Activated CD8-positive, alpha-beta memory T cell treated with anti-CD3 and anti-CD28 coated beads, Interleukin-2, amount 50 U/mL, for 4 hours (primary cell): ENCODE measurements at regions not wholly inside any gene's neighbourhood (a gene's known extent, or its start where the extent isn't known, plus 50 kb on each side); places are given as distances from the start of the nearest gene placed in this dataset.
"Not testable (repeated sequence)": the region's sequence is repeated elsewhere in the genome, so short reads cannot be mapped to it uniquely, and the experiment has no call there.

ENCODE experiments used
- DNase-seq: peaks from one replicate; pipeline ENCODE4 v3.0.0-alpha.2; 2020

DNA sequence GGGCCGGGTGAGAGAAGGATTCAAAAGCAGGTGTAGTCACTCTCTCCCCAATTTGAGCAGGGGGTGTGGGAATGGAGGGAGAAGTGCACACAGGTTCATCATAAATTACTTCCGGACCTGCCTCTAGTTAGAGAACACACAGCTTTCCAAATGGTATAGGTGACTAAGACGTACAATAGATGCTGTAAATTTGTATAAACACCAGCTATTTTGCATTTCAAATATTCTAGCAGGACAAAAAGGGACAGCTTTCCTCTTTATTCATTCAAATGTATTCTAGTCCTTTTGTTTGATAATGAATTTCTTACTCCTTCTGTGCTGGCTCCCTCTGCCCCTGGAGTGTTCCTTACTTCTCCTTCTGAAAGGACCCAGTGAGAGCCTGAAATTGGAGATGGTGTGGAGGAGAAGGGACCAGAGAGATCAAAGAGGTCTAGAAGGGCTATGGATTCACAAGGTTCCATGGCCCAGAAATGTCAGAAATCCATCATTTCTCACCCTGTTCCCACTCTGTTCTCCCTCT, 53.2 kb upstream of the SH3BP4 start:
- DNase-seq = no peak

DNA sequence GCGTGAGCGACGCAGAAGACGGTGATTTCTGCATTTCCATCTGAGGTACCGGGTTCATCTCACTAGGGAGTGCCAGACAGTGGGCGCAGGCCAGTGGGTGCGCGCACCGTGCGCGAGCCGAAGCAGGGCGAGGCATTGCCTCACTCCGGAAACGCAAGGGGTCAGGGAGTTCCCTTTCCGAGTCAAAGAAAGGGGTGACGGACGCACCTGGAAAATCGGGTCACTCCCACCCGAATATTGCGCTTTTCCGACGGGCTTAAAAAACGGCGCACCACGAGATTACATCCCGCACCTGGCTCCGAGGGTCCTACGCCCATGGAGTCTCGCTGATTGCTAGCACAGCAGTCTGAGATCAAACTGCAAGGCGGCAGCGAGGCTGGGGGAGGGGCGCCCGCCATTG, 63.4 kb upstream of the SH3BP4 start:
- not testable (repeated sequence) for DNase-seq

DNA sequence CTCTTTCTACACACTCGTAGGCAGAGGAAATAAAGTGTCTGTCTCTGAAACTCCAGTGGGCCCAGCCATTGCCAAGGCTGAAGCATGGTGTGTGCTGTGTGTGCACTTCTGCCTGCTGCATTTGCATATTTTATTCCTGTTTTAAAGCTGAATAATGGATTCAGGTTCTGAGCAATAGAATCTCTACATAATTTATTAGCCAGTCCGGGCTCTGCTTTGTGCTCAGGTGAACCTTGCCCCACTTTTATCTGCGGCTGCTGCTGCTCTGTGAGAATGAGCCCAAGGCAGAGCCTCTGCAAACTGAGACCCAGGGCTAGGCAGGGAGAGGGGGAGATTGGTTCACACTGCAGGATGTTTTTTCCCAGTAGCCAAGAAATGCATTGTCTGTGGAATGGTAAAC, 64.6 kb upstream of the SH3BP4 start:
- no peak for DNase-seq

DNA sequence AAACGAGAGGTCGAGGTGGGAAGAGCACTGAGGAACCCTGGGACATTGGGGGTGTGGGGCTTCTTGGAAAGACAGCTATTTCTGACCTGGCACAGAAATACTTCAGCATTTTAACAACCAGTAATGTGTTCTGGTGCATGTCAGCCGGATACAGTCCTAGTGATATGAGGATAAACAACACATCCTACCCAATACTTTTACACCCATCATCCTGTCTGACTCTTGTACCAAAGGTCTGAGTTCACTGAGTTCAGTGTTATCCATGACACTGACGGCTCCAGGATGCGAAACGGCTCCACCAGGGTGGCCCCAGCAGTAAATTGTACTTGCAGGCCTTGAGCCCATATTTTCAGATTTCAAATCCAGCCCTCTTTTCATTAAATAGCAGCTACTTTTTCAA, 65.9 kb upstream of the SH3BP4 start:
- DNase-seq = no peak

DNA sequence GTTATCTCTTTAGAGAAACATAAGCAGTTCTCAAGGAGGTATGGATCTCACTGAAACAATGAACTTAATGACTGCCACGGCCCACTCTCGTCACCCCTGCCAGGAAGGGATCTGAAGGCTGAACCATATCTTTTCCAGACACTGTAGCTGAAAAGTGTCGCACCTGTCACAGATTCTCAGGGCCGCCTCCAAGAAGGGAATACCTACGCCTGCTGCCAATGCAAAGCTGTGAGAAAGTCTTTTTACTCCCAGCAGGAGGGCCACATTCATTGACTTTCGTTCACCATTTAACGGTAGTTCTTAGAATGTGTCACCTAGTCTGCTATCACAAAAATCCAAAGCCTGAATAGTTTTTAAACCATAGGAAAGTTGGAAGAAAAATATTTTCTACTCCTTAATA, 66.7 kb upstream of the SH3BP4 start:
- DNase-seq = no peak

DNA sequence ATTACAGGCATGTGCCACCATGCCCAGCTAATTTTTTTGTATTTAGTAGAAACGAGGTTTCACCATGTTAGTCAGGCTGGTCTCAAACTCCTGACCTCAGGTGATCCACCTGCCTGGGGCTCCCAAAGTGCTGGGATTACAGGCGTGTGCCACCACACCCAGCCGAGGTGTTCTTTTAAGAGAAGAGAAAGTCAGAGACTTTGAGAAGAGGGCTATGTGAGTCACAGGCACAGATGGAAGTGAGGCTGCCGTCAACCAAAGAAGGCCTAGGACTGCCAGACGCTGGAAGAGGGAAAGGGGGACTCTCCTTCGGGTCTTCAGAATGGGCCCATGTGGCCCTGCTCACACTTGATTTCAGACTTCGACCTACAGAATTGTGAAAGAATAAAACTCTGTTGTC, 67.2 kb upstream of the SH3BP4 start:
- no peak for DNase-seq

DNA sequence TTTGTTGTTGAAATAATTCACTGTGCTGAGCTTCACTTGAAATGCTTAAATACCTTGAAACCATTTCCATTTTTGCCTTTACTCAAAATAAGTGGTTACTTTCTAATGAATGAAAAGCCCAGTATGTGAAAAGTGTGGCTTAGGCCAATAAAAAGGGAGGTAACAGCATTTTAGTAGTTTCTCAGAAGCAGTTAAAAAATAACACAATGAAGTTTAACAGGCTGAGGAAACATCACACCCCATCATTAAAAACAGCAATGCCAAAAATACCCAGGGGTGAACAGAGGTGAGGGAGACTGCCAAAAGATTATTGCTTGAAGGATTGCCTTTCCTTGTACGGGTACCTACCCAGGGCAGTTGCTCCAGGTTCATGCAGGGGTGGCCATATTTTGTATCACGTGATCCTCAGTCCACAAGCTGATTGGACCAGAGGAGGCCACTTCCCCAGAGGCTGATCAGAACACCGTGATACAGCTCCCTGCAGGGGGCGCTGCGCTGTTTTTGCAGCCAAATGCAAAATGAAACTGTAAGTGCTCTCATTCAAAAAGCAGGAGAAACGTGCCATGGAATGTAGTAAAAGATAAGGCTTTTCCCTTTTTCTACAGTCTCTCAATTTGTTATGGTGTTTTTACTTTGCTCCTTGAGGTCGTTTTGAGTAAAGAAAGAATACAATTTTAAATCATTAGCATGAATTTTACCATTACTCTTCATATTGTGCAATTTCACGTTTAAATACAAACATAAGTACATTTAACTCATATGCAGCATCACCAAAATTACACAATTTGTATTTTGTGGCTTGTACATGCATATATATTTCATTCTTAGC, 70.2 kb upstream of the SH3BP4 start:
- no peak for DNase-seq

DNA sequence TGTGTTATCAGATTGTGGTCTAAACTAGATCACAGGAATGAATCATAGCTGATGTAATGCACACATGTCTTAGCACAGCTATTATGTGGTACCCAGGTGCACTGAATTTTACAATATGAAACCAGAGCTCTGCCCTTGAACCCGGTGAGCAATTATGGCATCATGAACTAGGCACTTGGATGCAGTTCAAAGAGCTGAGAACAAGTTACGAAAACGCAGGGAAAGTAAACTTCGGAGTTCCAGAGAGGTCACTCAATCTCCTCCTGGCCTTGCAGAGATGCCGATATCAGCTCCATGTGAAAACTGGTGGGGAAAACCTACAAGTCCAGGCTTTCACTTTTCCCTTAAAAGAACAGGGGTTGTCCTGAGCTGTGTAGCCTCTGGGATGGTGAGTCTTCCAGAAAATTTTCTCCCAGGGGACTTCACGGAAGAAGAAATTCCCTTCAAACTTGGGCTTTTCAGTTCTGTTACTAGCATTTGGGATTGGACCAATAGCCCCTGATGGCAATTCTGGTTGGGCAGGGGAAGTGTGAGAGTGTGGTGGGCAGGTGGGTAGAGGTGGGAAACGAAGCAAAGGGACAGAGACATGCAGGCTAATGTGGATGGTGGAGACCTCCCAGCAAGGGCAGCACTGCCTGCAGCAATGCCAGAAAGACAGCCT, 71.1 kb upstream of the SH3BP4 start:
- DNase-seq = no peak

DNA sequence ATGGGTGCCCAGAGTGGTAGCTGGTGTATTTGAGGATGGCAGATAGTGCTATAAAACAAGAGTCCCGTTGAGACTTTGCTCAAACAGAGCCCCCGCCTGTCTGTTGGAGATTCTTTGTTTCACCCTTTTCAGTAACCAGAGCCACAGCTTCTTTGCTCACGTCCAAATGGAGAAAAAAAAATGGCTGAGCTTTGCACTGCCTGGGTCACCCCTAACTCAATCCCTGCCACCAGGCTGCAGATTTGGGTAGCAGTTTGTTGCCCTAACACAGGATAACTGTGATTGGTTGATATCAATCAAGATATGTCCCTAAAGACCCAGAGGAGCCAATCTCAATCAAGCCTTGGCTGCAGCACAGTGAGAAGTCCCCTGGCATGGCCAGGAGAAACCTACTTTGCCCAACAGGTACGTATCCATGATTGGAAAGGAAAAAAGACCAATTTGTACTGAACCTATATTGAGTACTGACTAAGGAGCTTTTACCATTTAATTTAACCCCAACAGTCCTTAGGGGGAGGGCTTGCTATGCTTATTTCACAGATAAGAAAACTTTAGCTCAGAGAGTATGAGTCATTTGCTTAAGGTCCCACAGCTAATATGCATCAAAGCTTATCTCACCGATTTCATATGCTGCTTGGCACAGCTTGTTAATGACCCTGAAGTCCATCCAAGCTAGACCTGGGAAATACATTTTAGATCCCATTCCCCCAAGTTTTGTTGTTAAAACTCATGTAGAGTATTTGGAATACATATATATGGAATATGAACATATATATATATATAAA, 72.0 kb upstream of the SH3BP4 start:
- no peak for DNase-seq

DNA sequence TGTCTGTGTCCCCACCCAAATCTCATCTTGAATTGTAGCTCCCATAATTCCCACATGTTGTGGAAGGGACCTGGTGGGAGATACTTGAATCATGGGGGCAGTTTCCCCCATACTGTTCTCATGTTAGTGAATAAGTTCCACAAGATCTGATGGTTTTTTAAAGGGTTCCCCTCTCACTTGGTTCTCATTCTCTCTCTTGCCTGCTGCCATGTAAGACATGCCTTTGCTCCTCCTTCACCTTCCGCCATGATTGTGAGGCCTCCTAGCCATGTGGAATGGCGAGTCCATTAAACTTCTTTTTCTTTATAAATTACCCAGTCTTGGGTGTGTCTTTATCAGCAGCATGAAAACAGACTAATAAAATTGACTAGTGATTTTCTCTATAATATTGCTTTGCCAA, 75.2 kb upstream of the SH3BP4 start:
- not testable (repeated sequence) for DNase-seq

DNA sequence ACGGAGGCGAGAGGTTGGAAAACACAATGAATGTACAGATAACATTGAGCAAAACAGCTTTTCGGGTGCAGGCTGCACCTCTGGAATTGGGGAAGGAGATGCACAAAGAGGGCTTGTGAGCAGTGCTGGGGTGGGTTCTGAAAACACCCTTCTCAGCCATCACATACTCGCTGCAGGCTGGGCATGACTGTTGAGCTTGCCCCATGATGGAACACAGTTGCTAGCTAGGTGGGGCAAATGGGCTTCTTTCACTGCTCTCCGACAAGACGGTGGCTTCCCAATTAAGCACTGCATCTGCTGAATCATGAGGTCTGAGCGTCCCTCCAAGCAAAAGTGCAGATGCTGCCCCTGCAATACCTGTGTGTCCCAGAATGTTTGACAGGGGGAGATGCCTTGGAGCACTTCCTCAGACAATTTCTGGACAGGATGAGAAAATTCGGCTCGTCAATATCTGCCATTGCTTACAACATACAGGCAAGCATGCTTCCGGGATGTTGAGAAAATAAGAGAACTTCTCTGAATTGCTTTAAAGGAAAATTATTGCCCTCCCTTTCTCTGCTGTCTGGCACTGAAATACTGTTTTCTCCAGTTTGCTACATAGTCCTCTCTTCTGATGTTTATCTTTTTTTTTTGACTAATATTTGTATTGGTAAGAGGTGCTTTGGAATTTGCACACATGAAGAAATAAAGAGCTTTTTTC, 77.3 kb upstream of the SH3BP4 start:
- DNase-seq = no peak

DNA sequence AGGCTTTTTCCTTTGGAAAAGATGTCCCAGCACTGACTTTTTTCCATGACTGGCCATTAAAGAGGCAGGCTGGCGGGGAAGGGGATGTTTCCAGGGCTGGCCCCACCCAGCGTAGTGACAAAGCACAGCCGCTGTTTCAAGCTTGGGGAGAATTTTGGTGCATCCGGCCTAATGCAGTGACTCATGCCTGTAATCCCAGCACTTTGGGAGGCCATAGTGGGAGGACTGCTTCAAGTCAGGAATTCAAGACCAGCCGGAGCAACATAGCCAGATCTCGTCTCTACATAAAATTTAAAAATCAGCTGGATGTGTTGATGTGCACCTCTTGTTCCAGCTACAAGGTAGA, 78.0 kb upstream of the SH3BP4 start:
- DNase-seq = no peak

DNA sequence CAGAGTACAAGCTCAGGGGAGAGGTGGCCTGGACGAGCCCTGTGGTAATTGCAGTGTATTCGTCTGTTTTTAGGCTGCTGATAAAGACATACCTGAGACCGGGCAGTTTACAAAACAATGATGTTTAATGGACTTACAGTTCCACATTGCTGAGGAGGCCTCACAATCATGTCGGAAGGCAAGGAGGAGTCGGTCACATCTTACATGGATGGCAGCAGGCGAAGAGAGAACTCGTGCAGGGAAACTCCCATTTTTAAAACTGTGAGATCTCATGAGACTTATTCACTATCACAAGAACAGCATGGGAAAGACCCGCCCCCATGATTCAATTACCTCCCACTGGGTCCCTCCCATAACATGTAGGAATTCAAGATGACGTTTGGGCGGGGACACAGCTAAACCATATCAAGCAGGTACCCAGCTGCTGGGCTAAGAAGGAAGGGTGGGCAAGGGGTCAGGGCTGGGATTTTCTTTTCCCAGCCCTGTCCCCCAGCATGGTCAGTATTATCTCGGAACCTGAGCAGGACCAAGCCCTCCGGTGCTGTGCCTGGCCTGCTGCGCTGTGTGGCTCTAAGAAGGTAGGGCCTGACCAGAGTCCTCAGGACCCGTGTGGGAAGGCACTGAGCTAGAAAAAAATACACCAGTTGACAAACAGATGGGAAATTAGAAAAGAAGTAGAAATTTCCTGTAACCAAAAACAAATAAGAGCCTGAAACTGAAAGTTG, 78.6 kb upstream of the SH3BP4 start:
- DNase-seq = no peak

DNA sequence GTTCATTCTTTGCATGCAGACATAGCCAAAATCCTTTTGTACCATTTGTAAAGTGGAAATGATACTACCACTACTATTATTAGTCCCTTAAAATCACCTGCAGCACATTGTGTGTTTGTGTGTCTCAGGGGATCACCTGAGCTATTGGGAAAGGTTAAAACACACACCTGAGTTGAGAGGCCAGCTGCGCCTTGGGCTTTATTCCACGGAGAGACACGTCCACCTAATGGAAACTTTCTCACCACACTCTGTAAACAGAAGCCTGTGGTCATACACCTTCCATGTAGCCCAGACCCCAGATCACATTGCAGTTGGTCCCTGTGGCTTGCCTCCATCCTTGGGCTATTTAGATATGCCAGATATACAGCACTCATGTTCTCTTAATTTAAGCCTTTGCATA, 81.8 kb upstream of the SH3BP4 start:
- DNase-seq = no peak

DNA sequence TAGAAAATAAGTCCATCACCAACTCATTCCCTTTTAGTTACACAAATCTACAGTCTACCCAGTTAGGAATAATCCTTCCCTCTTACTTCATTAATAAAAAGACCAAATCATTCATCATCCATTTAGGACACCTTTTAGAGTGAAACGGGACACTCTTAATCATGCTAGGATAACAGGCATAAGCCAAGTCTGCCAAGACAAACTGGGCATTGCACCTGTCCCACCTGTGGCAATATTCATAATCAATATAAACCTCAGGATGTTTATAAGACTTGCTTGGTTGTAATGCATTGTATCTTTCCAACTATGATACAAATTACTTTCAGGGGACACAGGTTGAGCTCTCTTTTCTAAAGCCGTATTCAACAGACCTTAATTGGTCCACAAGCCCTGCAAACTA, 82.7 kb upstream of the SH3BP4 start:
- no peak for DNase-seq

DNA sequence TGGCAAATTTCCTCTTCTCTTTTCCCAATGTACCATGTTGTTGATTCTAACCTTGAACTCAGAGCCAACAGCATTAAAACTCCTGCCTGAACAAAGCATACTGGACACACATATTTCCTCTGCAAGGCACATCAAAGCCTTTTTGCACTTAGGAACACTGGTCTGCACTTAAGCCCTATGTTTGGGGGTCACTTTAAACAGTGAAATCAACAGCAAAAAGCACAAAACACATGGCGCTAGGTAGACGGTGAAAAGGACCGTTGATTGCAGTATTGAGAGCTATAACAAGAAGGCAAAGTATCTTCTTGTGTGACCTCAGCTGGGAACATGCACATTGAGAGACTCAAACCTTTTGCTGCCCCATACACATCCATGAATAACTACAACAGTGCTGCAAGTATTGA, 83.9 kb upstream of the SH3BP4 start:
- no peak for DNase-seq

DNA sequence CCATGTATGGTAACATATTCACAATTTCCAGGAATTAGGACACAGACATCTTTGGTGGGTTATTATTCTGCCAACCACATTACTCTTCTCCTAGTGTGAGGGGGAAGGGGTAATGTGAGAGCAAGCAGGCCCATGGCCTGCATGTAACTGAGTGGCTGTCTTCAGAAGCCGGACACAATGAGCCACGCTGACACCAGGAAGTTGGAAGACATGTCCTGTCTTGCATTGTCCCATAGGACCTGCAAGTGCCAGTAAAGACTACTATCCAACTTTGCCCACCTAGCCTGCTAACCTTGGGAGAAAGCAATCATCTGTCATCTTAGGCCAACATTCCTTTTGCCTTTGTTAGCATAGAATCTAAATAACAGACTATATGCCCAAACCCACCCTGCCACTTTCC, 86.2 kb upstream of the SH3BP4 start:
- no peak for DNase-seq

DNA sequence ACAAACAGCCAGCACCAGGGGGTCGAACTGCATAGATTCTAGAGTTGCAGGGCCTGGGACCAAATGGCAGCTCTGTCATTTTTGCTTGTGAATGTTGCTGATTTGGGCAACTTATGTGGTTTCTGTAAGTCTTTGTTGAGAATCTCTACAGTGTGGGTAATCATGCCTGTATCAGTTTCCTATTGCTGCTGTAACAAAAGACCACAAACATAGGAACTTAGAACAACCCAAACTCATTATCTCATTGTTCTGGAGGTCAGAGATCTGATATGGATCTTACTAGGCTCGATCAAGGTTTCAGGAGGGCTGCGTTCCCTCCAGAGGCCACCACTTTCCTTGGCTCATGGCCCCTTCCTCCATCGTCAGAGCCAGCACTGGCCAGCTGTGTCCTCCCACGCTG, 86.8 kb upstream of the SH3BP4 start:
- no peak for DNase-seq

DNA sequence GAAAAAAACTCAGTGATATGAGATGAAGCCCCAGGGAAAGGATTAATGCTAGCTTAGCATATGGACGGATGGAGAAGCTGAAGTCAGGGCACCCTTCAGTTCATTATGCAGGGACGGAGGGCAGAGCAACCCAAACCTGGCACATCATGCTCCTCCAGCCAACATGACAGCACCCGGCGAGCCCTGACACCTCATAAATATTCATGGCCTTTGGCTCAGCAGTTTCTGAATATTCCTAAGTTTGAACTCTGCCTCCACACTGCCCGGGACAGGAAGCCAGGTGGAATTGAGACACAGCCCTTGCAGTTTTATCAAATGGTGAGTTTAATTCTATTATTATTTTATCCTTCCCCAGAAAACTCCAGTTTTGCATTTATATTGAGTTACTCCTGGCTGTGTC, 87.3 kb upstream of the SH3BP4 start:
- DNase-seq = no peak

DNA sequence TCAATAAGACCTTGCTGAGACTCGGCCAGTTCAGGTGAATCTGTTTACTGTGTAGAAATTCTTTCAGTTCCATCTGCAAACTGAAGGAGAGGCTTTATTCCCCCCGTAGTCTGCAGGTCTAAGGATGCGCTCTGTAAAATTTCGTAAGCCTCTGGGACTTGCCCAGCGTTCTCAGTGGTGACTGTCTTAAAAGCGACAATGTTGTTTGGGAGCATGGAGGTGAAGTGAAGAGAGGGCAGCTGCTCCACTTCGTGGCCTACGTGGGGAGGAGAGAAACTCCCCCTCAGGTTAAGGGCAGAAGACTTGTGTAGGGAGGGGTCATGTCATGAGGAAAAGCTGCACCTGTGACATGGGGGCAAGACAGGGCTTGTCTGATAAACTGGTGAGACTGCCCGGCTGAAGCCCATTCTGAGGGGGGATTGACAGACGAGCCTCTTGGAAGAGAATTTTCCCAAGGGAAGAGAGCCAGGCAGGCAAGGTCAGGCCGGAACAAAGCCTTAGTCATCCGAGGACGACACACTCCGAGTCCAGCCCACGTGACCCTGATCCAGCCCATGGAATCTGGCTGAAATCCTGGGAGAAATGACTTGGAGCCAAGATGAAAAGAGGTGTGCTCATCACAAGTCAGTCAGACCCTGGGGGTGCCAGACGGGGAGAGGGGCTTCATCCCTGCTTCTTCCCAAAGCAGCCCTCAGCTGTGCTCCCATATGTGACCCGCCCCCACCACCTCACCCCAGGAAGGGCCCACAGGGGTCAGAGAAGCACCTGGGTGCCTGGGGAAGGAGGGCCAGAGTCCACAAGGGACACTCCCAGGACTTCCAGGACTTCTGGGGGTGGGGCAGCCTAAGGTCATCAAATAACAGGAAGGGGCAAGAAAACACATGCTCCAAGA, 88.5 kb upstream of the SH3BP4 start:
- DNase-seq = no peak
